Natural killer cell (primary cell): ENCODE measurements at regions not wholly inside any gene's neighbourhood (a gene's known extent, or its start where the extent isn't known, plus 50 kb on each side); places are given as distances from the start of the nearest gene placed in this dataset.

Experiments used
- ATAC-seq, 3 donors: fragments of 150-1000 bp in 2 of 3; fragments of 200-7000 bp in 1 of 3; cut with Tn5 transposase; 1 replicate in 1 of 3; 2 replicates in 2 of 3; pipeline ENCODE4 v1.10.0; 2021; ENCODE audit warnings: mild to moderate bottlenecking in 2 of 3, moderate library complexity in 2 of 3
- DNase-seq, 2 donors: peaks; one replicate each; pipeline versions ENCODE4 v3.0.0 to v3.0.0-alpha.2; 2013 to 2021; ENCODE audit warnings: mixed read lengths in 1 of 2
- H3K27ac ChIP-seq: one replicate; pipeline ENCODE4 v1.5.1; 2013; ENCODE audit warnings: mild to moderate bottlenecking, low read length
- H3K27me3 ChIP-seq: one replicate; pipeline ENCODE4 v1.6.1; 2013; ENCODE audit warnings: low read length; ENCODE audit not compliant: control insufficient read depth, insufficient read depth
- H3K36me3 ChIP-seq: one replicate; pipeline ENCODE4 v1.6.1; 2013; ENCODE audit warnings: low read length; ENCODE audit not compliant: control insufficient read depth, insufficient read depth
- H3K4me1 ChIP-seq: one replicate; pipeline ENCODE4 v1.6.1; 2013; ENCODE audit warnings: low read length; ENCODE audit not compliant: control insufficient read depth, insufficient read depth
- H3K4me3 ChIP-seq: one replicate; pipeline ENCODE4 v1.5.1; 2013; ENCODE audit warnings: low read length
- H3K9me3 ChIP-seq: one replicate; pipeline ENCODE4 v1.6.1; 2013; ENCODE audit warnings: low read length; ENCODE audit not compliant: control insufficient read depth, insufficient read depth
- H3K27ac Mint-ChIP-seq, 2 donors: one replicate each; pipeline ENCODE4 v1.8.0; 2022; ENCODE audit warnings: mild to moderate bottlenecking in 2 of 2, mixed read lengths in 2 of 2, moderate library complexity in 1 of 2
- H3K27me3 Mint-ChIP-seq, 2 donors: one replicate each; pipeline ENCODE4 v1.8.0; 2022; ENCODE audit warnings: low read depth in 2 of 2, mixed read lengths in 2 of 2
- H3K36me3 Mint-ChIP-seq: one replicate; pipeline ENCODE4 v1.8.0; 2022; ENCODE audit warnings: mixed read lengths
- H3K4me1 Mint-ChIP-seq, 2 donors: one replicate each; pipeline ENCODE4 v1.8.0; 2022; ENCODE audit warnings: mixed read lengths in 2 of 2
- H3K4me3 Mint-ChIP-seq: one replicate; pipeline ENCODE4 v1.8.0; 2022; ENCODE audit warnings: mild to moderate bottlenecking, moderate library complexity, mixed read lengths
- H3K9me3 Mint-ChIP-seq, 2 donors: one replicate each; pipeline ENCODE4 v1.8.0; 2022; ENCODE audit warnings: mixed read lengths in 2 of 2
- CTCF ChIP-seq: fragments of 200-600 bp; IDR thresholded peaks from one replicate; pipeline ENCODE4 v1.8.0; 2022; ENCODE audit warnings: antibody characterized with exemption
- WGBS: methylation state at CpG from one replicate; pipeline ENCODE4 v1.1.7; 2013; ENCODE audit warnings: missing lambda C conversion rate; ENCODE audit not compliant: insufficient coverage; 5-methylcytosine and 5-hydroxymethylcytosine counted together
- intact Hi-C: fragments of 100-400 bp; cut with micrococcal nuclease; formaldehyde crosslinking; loops from one replicate; pipeline ENCODE4 v1.14.2; 2022

- H3K36me3 Mint-ChIP-seq: no peaks in the 10 kb centered on the region
- no peaks in the 10 kb centered on the region for H3K27me3 ChIP-seq
- H3K4me1 ChIP-seq: no peaks in the 10 kb centered on the region
- TF ChIP-seq CTCF: no peak
- ATAC-seq: no peak
- no peak overlapping the region for H3K4me3 ChIP-seq
- H3K27me3 Mint-ChIP-seq: no peaks in the 10 kb centered on the region
- H3K27ac Mint-ChIP-seq: no peak overlapping the region
- intact Hi-C loops: no loop called here
- H3K36me3 ChIP-seq: no peaks in the 10 kb centered on the region
- H3K4me3 Mint-ChIP-seq: no peak overlapping the region
- H3K9me3 Mint-ChIP-seq: peaks cover 5 to 7% of the 10 kb centered on the region in 2 donors
- DNase-seq: no peak
- H3K4me1 Mint-ChIP-seq: no peaks in the 10 kb centered on the region
- WGBS: 63% methylated on average over 2 of the region's 2 CpGs
- no peak overlapping the region for H3K27ac ChIP-seq
- no peaks in the 10 kb centered on the region for H3K9me3 ChIP-seq
Observed at GRCh38 chr4:126678618-126679017, 954.1 kb upstream of the INTU start.

GRCh38 chr4:126679303-126679702, 953.5 kb upstream of the INTU start:
- H3K27ac Mint-ChIP-seq: no peak overlapping the region
- H3K36me3 ChIP-seq: no peaks in the 10 kb centered on the region
- H3K4me3 ChIP-seq: no peak overlapping the region
- no peak for TF ChIP-seq CTCF
- no peaks in the 10 kb centered on the region for H3K4me1 Mint-ChIP-seq
- intact Hi-C loops: no loop called here
- ATAC-seq (no peak), DNase-seq (no peak)
- no peaks in the 10 kb centered on the region for H3K9me3 ChIP-seq
- H3K4me3 Mint-ChIP-seq: no peak overlapping the region
- H3K9me3 Mint-ChIP-seq: peaks cover 4 to 6% of the 10 kb centered on the region in 2 donors
- no CpG with 5 or more reads among the region's 2 CpGs for WGBS
- H3K36me3 Mint-ChIP-seq: no peaks in the 10 kb centered on the region
- no peaks in the 10 kb centered on the region for H3K27me3 Mint-ChIP-seq
- H3K4me1 ChIP-seq: no peaks in the 10 kb centered on the region
- H3K27me3 ChIP-seq: no peaks in the 10 kb centered on the region
- no peak overlapping the region for H3K27ac ChIP-seq

GRCh38 chr4:126682250-126682649, 950.5 kb upstream of the INTU start:
- H3K27ac Mint-ChIP-seq: no peak overlapping the region
- Histone ChIP-seq H3K9me3 (no peaks in the 10 kb centered on the region), H3K36me3 (no peaks in the 10 kb centered on the region), H3K27me3 (no peaks in the 10 kb centered on the region), H3K4me1 (no peaks in the 10 kb centered on the region), H3K27ac (no peak overlapping the region), H3K4me3 (no peak overlapping the region)
- no peak overlapping the region for H3K4me3 Mint-ChIP-seq
- H3K9me3 Mint-ChIP-seq: peaks cover 2% of the 10 kb centered on the region in 2 donors
- DNase-seq (no peak), ATAC-seq (no peak)
- H3K36me3 Mint-ChIP-seq: no peaks in the 10 kb centered on the region
- TF ChIP-seq CTCF: no peak
- H3K4me1 Mint-ChIP-seq: no peaks in the 10 kb centered on the region
- H3K27me3 Mint-ChIP-seq: no peaks in the 10 kb centered on the region
- intact Hi-C loops: no loop called here

GRCh38 chr4:126686491-126686890, 946.3 kb upstream of the INTU start:
- no peak for TF ChIP-seq CTCF
- Histone ChIP-seq H3K9me3 (no peaks in the 10 kb centered on the region), H3K27ac (no peak overlapping the region), H3K27me3 (no peaks in the 10 kb centered on the region), H3K36me3 (no peaks in the 10 kb centered on the region), H3K4me1 (no peaks in the 10 kb centered on the region), H3K4me3 (no peak overlapping the region)
- Mint-ChIP-seq H3K27me3 (no peaks in the 10 kb centered on the region), H3K4me3 (no peak overlapping the region), H3K9me3 (peaks cover 2 to 10% of the 10 kb centered on the region in 2 donors), H3K36me3 (no peaks in the 10 kb centered on the region), H3K4me1 (no peaks in the 10 kb centered on the region), H3K27ac (no peak overlapping the region)
- intact Hi-C loops: no loop called here
- ATAC-seq (no peak), DNase-seq (no peak)
